Activated CD8-positive, alpha-beta T cell treated with anti-CD3 and anti-CD28 coated beads for 36 hours (primary cell): ENCODE measurements at regions not wholly inside any gene's neighbourhood (a gene's known extent, or its start where the extent isn't known, plus 50 kb on each side); places are given as distances from the start of the nearest gene placed in this dataset.

Source experiments
- ATAC-seq: fragments of 200-7000 bp; cut with Tn5 transposase; one replicate; pipeline ENCODE4 v1.10.0; 2021; ENCODE audit warnings: mild to moderate bottlenecking, moderate library complexity
- CTCF ChIA-PET: fragments of 350-600 bp; sonication (Branson Sonifier 250); formaldehyde crosslinking; loops from one replicate; lab custom pipeline; 2021; ENCODE audit warnings: antibody characterized with exemption; lab: Charles Lee
- POLR2A ChIA-PET: fragments of 350-600 bp; sonication (Branson Sonifier 250); formaldehyde crosslinking; loops from one replicate; lab custom pipeline; 2021; ENCODE audit warnings: antibody characterized with exemption; lab: Charles Lee
- DNase-seq: peaks from one replicate; pipeline ENCODE4 v3.0.0-alpha.2; 2020
- H3K27ac Mint-ChIP-seq: one replicate; pipeline ENCODE4 v1.8.0; 2021; ENCODE audit warnings: mild to moderate bottlenecking, mixed read lengths
- H3K27me3 Mint-ChIP-seq: one replicate; pipeline ENCODE4 v1.8.0; 2021; ENCODE audit warnings: mixed read lengths
- H3K36me3 Mint-ChIP-seq: one replicate; pipeline ENCODE4 v1.8.0; 2021; ENCODE audit warnings: low read depth, mixed read lengths
- H3K4me1 Mint-ChIP-seq: one replicate; pipeline ENCODE4 v1.8.0; 2021; ENCODE audit warnings: low read depth, mixed read lengths
- H3K4me3 Mint-ChIP-seq: one replicate; pipeline ENCODE4 v1.8.0; 2021; ENCODE audit warnings: mild to moderate bottlenecking, moderate library complexity, mixed read lengths
- H3K9me3 Mint-ChIP-seq: one replicate; pipeline ENCODE4 v1.8.0; 2021; ENCODE audit warnings: mixed read lengths
- CTCF ChIP-seq: fragments of 200-600 bp; IDR thresholded peaks from one replicate; pipeline ENCODE4 v1.8.0; 2022; ENCODE audit warnings: antibody characterized with exemption, mild to moderate bottlenecking
- intact Hi-C: fragments of 100-400 bp; cut with micrococcal nuclease; formaldehyde crosslinking; loops from one replicate; pipeline ENCODE4 v1.10.0; 2022

- Mint-ChIP-seq H3K4me3 (no peak overlapping the region), H3K27ac (no peak overlapping the region), H3K36me3 (no peaks in the 10 kb centered on the region), H3K4me1 (no peaks in the 10 kb centered on the region), H3K9me3 (peaks cover 11% of the 10 kb centered on the region), H3K27me3 (no peaks in the 10 kb centered on the region)
- ChIA-PET CTCF (no interaction called here), POLR2A (no interaction called here)
- DNase-seq (no peak), ATAC-seq (no peak)
- intact Hi-C loops = no loop called here
- no peak for TF ChIP-seq CTCF
Observed at GRCh38 chrX:148203531-148203930, 222.4 kb downstream of the FMR1NB start.

- TF ChIP-seq CTCF = no peak
- Mint-ChIP-seq H3K4me1 (no peaks in the 10 kb centered on the region), H3K27me3 (no peaks in the 10 kb centered on the region), H3K36me3 (no peaks in the 10 kb centered on the region), H3K27ac (no peak overlapping the region), H3K9me3 (peaks cover 11% of the 10 kb centered on the region), H3K4me3 (no peak overlapping the region)
- POLR2A ChIA-PET = no interaction called here
- ATAC-seq (no peak), DNase-seq (no peak)
- intact Hi-C loops = no loop called here
- CTCF ChIA-PET = no interaction called here
Observed at GRCh38 chrX:148204195-148204594, 223.1 kb downstream of the FMR1NB start.

DNA sequence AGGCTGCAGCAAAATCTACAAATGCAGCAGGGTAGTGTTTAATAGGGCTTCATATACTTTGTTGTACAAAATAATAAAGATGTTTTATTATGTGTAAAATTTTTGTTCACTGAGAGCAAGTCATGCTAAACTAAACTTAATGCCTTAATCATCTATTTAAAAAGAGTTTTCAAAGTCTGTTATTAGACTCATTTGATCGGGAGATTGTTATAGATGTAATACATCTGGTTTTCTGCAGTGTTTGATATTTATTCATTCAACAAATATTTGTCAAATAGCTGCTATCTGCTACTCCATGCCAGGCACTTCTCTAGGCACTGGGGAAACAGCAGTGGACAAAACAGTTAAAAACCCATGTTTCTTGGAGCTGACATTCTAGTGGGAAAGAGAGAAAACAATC lies 233.6 kb downstream of the FMR1NB start:
- no peaks in the 10 kb centered on the region for H3K27me3 Mint-ChIP-seq
- H3K36me3 Mint-ChIP-seq = no peaks in the 10 kb centered on the region
- H3K4me3 Mint-ChIP-seq = no peak overlapping the region
- H3K27ac Mint-ChIP-seq = no peak overlapping the region
- POLR2A ChIA-PET = no interaction called here
- no peak for TF ChIP-seq CTCF
- H3K9me3 Mint-ChIP-seq = no peaks in the 10 kb centered on the region
- CTCF ChIA-PET = no interaction called here
- DNase-seq (no peak), ATAC-seq (no peak)
- intact Hi-C loops = no loop called here
- H3K4me1 Mint-ChIP-seq = no peaks in the 10 kb centered on the region

DNA sequence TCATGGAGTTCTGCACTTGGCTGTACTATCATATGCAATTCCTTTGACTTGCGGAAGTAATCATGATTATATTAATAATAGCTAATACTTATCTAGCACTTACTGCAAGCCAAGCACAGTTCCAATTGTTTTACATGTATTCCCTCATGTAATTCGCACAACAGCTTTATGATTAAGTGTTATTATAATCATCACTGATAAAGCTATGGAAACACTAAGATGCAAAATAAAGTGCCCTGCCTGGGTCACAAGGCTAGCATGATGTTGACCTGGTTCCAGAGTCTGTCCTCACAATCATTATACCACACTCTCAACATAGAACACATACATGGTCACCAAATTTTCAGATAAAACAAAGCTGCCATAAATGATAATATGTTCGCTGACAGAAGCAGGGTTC lies 234.6 kb downstream of the FMR1NB start:
- TF ChIP-seq CTCF = no peak
- no peak for ATAC-seq
- intact Hi-C loops = no loop called here
- no peak for DNase-seq
- no peaks in the 10 kb centered on the region for H3K36me3 Mint-ChIP-seq
- H3K4me1 Mint-ChIP-seq = no peaks in the 10 kb centered on the region
- H3K9me3 Mint-ChIP-seq = no peaks in the 10 kb centered on the region
- ChIA-PET CTCF (no interaction called here), POLR2A (no interaction called here)
- no peaks in the 10 kb centered on the region for H3K27me3 Mint-ChIP-seq
- H3K4me3 Mint-ChIP-seq = no peak overlapping the region
- H3K27ac Mint-ChIP-seq = no peak overlapping the region

- ChIA-PET POLR2A (no interaction called here), CTCF (no interaction called here)
- H3K9me3 Mint-ChIP-seq = no peaks in the 10 kb centered on the region
- H3K4me3 Mint-ChIP-seq = no peak overlapping the region
- DNase-seq (no peak), ATAC-seq (no peak)
- intact Hi-C loops = no loop called here
- H3K36me3 Mint-ChIP-seq = no peaks in the 10 kb centered on the region
- no peak overlapping the region for H3K27ac Mint-ChIP-seq
- TF ChIP-seq CTCF = no peak
- H3K4me1 Mint-ChIP-seq = peaks cover 8% of the 10 kb centered on the region
- H3K27me3 Mint-ChIP-seq = no peaks in the 10 kb centered on the region
Observed at GRCh38 chrX:148223361-148223760, 242.2 kb downstream of the FMR1NB start.
